ENCODE measurements at regions not wholly inside any gene's neighbourhood (a gene's known extent, or its start where the extent isn't known, plus 50 kb on each side); places are given as distances from the start of the nearest gene placed in this dataset.

GRCh38 chr18:24894880-24895279, 434.4 kb downstream of the HRH4 start:
- FAIRE-seq (no peak), DNase-seq (ENCODE audit: low read depth in 1 of 2, low spot score in 1 of 2) (no peak), ATAC-seq (no peak)
- no peak overlapping the region for H3K4me2 ChIP-seq
- H3K9me3 ChIP-seq = no peaks in the 10 kb centered on the region
- H3K27ac ChIP-seq = no peak overlapping the region
- ChIA-PET CTCF (no interaction called here), POLR2A (no interaction called here)
- no peaks in the 10 kb centered on the region for H3K4me1 ChIP-seq
- TF ChIP-seq PHF8 (IDR thresholded peaks at IDR 0.05; ENCODE audit: borderline replicate concordance, low read depth) = no peak
- no peak for TF ChIP-seq RNF2 (IDR thresholded peaks at IDR 0.05; ENCODE audit: borderline replicate concordance, low read depth)
- TF ChIP-seq, protein P1, sequence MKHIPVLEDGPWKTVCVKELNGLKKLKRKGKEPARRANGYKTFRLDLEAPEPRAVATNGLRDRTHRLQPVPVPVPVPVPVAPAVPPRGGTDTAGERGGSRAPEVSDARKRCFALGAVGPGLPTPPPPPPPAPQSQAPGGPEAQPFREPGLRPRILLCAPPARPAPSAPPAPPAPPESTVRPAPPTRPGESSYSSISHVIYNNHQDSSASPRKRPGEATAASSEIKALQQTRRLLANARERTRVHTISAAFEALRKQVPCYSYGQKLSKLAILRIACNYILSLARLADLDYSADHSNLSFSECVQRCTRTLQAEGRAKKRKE (CRISPR knock-in tag; IDR thresholded peaks at IDR 0.05; ENCODE audit: low read depth) = no peak
- TF ChIP-seq MAZ (IDR thresholded peaks at IDR 0.05; ENCODE audit: borderline replicate concordance, low read depth, low read length) = no peak
- no peak for TF ChIP-seq ZC3H11A (IDR thresholded peaks at IDR 0.05)
- TF ChIP-seq REST (IDR thresholded peaks at IDR 0.05) = no peak
- TF ChIP-seq ZSCAN20 (CRISPR knock-in tag; IDR thresholded peaks at IDR 0.05) = no peak
- TF ChIP-seq TP53 (CRISPR knock-in tag; IDR thresholded peaks at IDR 0.05) = no peak
- TF ChIP-seq PBX3 (IDR thresholded peaks at IDR 0.05) = no peak
- TF ChIP-seq NPAS2 (CRISPR knock-in tag; IDR thresholded peaks at IDR 0.05; ENCODE audit: borderline replicate concordance) = no peak
- 0% methylated on average over 2 of the region's 2 CpGs for WGBS (ENCODE audit: missing lambda C conversion rate)
- H3K4me3 ChIP-seq = no peak overlapping the region

- Histone ChIP-seq H3K9me3 (no peaks in the 10 kb centered on the region), H3K4me1 (no peaks in the 10 kb centered on the region), H3K27ac (no peak overlapping the region), H3K4me3 (no peak overlapping the region), H3K4me2 (no peak overlapping the region)
- ChIA-PET POLR2A (no interaction called here), CTCF (no interaction called here)
- ATAC-seq (no peak), FAIRE-seq (no peak), DNase-seq (ENCODE audit: low read depth in 1 of 2, low spot score in 1 of 2) (no peak)
- TF ChIP-seq, protein P1 (CRISPR knock-in tag; IDR thresholded peaks at IDR 0.05; ENCODE audit: low read depth) = no peak
- TF ChIP-seq CBX2 (IDR thresholded peaks at IDR 0.05; ENCODE audit: borderline replicate concordance, low read depth) = no peak
- WGBS (ENCODE audit: missing lambda C conversion rate) = 29% methylated on average over 1 of the region's 1 CpG
Measured at GRCh38 chr18:24897461-24897860, 437.0 kb downstream of the HRH4 start.

DNA sequence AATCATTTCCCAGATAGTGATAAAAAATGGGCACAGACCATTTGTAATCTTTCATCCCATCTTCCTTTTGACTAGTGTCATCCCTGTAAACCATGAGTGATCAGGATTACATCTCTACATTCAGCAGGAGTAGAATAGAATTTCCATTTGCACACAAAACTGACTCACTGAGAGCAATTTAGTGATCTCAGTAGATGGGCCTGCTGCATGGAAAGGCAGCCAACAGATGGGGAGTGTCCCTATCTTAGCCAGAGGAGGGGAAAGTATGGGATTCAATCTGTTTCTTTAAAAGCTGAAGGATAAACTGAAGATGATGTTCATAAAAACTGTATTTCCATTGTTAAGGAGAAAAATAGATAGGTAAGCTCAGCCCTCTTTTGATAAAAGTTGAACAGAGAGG, 441.7 kb downstream of the ZNF521 start:
- no peak overlapping the region for H3K27ac ChIP-seq
- no peak for ATAC-seq
- no peak for DNase-seq (ENCODE audit: low read depth in 1 of 2, low spot score in 1 of 2)
- H3K4me3 ChIP-seq = no peak overlapping the region
- TF ChIP-seq E2F6 (IDR thresholded peaks at IDR 0.05; ENCODE audit: borderline replicate concordance, low read depth) = no peak
- no peaks in the 10 kb centered on the region for H3K9me3 ChIP-seq
- no peak overlapping the region for H3K4me2 ChIP-seq
- ChIA-PET CTCF (no interaction called here), POLR2A (no interaction called here)
- no peaks in the 10 kb centered on the region for H3K4me1 ChIP-seq
- no peak for FAIRE-seq

Data from A549 (cell line).